Uterus (tissue), 3 donors: ENCODE measurements at regions not wholly inside any gene's neighbourhood (a gene's known extent, or its start where the extent isn't known, plus 50 kb on each side); places are given as distances from the start of the nearest gene placed in this dataset.

Experiments
- DNase-seq, 2 donors: peaks; one replicate each; pipeline ENCODE4 v3.0.0-alpha.2; 2019 to 2020
- H3K27ac ChIP-seq, 2 donors: fragments of 200-600 bp; sonication (generic); 1 replicate in 1 of 2; 2 replicates in 1 of 2; pipeline ENCODE4 v1.5.1; 2016 to 2018
- H3K27me3 ChIP-seq, 2 donors: fragments of 200-600 bp; sonication (generic); one replicate each; pipeline ENCODE4 v1.5.1; 2018 to 2019; ENCODE audit warnings: control low read depth in 1 of 2
- H3K36me3 ChIP-seq, 2 donors: fragments of 200-600 bp; sonication (generic); one replicate each; pipeline ENCODE4 v1.5.1; 2019; ENCODE audit warnings: control low read depth in 1 of 2
- H3K4me1 ChIP-seq, 2 donors: fragments of 200-600 bp; sonication (generic); one replicate each; pipeline ENCODE4 v1.5.1; 2018 to 2019; ENCODE audit warnings: control low read depth in 1 of 2
- H3K4me3 ChIP-seq, 2 donors: fragments of 200-600 bp; sonication (generic); 1 replicate in 1 of 2; 2 replicates in 1 of 2; pipeline ENCODE4 v1.5.1; 2018 to 2019; ENCODE audit warnings: mild to moderate bottlenecking in 1 of 2
- H3K9me3 ChIP-seq, 2 donors: fragments of 200-600 bp; sonication (generic); one replicate each; pipeline ENCODE4 v1.5.1; 2019; ENCODE audit warnings: control low read depth in 1 of 2
- CTCF ChIP-seq, 4 experiments: fragments of 200-600 bp in 2 of 4; fragments of 450-650 bp in 2 of 4; sonication (generic) in 2 of 4; IDR thresholded peaks; one replicate each; pipeline ENCODE4 v1.5.1; 2016 to 2019; ENCODE audit warnings: antibody characterized with exemption in 4 of 4, mild to moderate bottlenecking in 2 of 4, moderate library complexity in 1 of 4
- POLR2A ChIP-seq, 2 donors: fragments of 450-650 bp; IDR thresholded peaks; one replicate each; pipeline ENCODE4 v1.6.1; 2016; ENCODE audit warnings: antibody characterized with exemption in 2 of 2, mild to moderate bottlenecking in 1 of 2, moderate library complexity in 1 of 2
- intact Hi-C: fragments of 100-400 bp; cut with DNase I; formaldehyde crosslinking; loops from one replicate; pipeline ENCODE4 v1.15.1; 2023; ENCODE audit warnings: low total_unique reads
- donor health status: DM: yes; HTN: yes; CAD: no.

- Histone ChIP-seq H3K9me3 (no peaks in the 10 kb centered on the region), H3K4me3 (no peak overlapping the region), H3K4me1 (no peaks in the 10 kb centered on the region), H3K36me3 (no peaks in the 10 kb centered on the region), H3K27ac (no peak overlapping the region), H3K27me3 (no peaks in the 10 kb centered on the region)
- DNase-seq, result no peak
- TF ChIP-seq POLR2A (IDR thresholded peaks at IDR 0.05) (no peak), CTCF (IDR thresholded peaks at IDR 0.05) (no peak)
- intact Hi-C loops, result no loop called here
Measured at GRCh38 chr2:239534581-239535412, 134.0 kb upstream of the HDAC4 start.

- no peak overlapping the region for H3K4me3 ChIP-seq
- intact Hi-C loops, result no loop called here
- no peaks in the 10 kb centered on the region for H3K27me3 ChIP-seq
Measured at GRCh38 chr2:239533569-239534316, 132.9 kb upstream of the HDAC4 start.

GRCh38 chr2:239532859-239533258 is 132.0 kb upstream of the HDAC4 start:
- no peaks in the 10 kb centered on the region for H3K9me3 ChIP-seq
- no peak for TF ChIP-seq CTCF (IDR thresholded peaks at IDR 0.05)
- no peak for TF ChIP-seq POLR2A (IDR thresholded peaks at IDR 0.05)
- H3K27me3 ChIP-seq, result no peaks in the 10 kb centered on the region
- no peaks in the 10 kb centered on the region for H3K36me3 ChIP-seq
- DNase-seq, result no peak
- H3K27ac ChIP-seq, result no peak overlapping the region
- no peak overlapping the region for H3K4me3 ChIP-seq
- no peaks in the 10 kb centered on the region for H3K4me1 ChIP-seq
- intact Hi-C loops, result no loop called here

More at GRCh38 chr2:239533569-239534316, 132.9 kb upstream of the HDAC4 start:
- TF ChIP-seq POLR2A (IDR thresholded peaks at IDR 0.05), result no peak
- TF ChIP-seq CTCF (IDR thresholded peaks at IDR 0.05), result no peak
- H3K27ac ChIP-seq, result no peak overlapping the region
- H3K36me3 ChIP-seq, result no peaks in the 10 kb centered on the region
- H3K9me3 ChIP-seq, result no peaks in the 10 kb centered on the region
- peak; percentile 61 to 78 for DNase-seq
- no peaks in the 10 kb centered on the region for H3K4me1 ChIP-seq

GRCh38 chr2:239532250-239532649 is 131.4 kb upstream of the HDAC4 start:
- H3K4me1 ChIP-seq, result no peaks in the 10 kb centered on the region
- H3K4me3 ChIP-seq, result no peak overlapping the region
- H3K27ac ChIP-seq, result no peak overlapping the region
- no peaks in the 10 kb centered on the region for H3K27me3 ChIP-seq
- H3K36me3 ChIP-seq, result no peaks in the 10 kb centered on the region
- no peak for DNase-seq
- TF ChIP-seq CTCF (IDR thresholded peaks at IDR 0.05), result no peak
- no peak for TF ChIP-seq POLR2A (IDR thresholded peaks at IDR 0.05)
- intact Hi-C loops, result no loop called here
- no peaks in the 10 kb centered on the region for H3K9me3 ChIP-seq
